ENCODE measurements at regions not wholly inside any gene's neighbourhood (a gene's known extent, or its start where the extent isn't known, plus 50 kb on each side); places are given as distances from the start of the nearest gene placed in this dataset.

GRCh38 chr2:155377266-155377680 is 678.8 kb downstream of the KCNJ3 start:
- H3K9me3 ChIP-seq = no peaks in the 10 kb centered on the region
- no peak overlapping the region for H3K27ac ChIP-seq
- no peaks in the 10 kb centered on the region for H3K36me3 ChIP-seq
- intact Hi-C loops (cut with DNase I) = no loop called here
- WGBS, 2 donors = 53 to 65% methylated on average over 5 of the region's 5 CpGs
- DNase-seq = no peak
- no peaks in the 10 kb centered on the region for H3K4me1 ChIP-seq
- peak in 3 of 6 experiments; percentile 20 to 60 (median 29) for TF ChIP-seq CTCF (IDR thresholded peaks at IDR 0.05)
- no peak for TF ChIP-seq POLR2A (IDR thresholded peaks at IDR 0.05)
- H3K27me3 ChIP-seq = no peaks in the 10 kb centered on the region
- no peak overlapping the region for H3K4me3 ChIP-seq

- Histone ChIP-seq H3K4me3 (no peak overlapping the region), H3K27me3 (no peaks in the 10 kb centered on the region), H3K27ac (no peak overlapping the region), H3K4me1 (no peaks in the 10 kb centered on the region), H3K9me3 (no peaks in the 10 kb centered on the region), H3K36me3 (no peaks in the 10 kb centered on the region)
- peak in 1 of 6 experiments; percentile 31 for TF ChIP-seq CTCF (IDR thresholded peaks at IDR 0.05)
- no peak for TF ChIP-seq POLR2A (IDR thresholded peaks at IDR 0.05)
- no peak for DNase-seq
- intact Hi-C loops (cut with DNase I) = no loop called here
- WGBS, 2 donors = 10 to 14% methylated on average over 2 of the region's 2 CpGs
Measured at GRCh38 chr2:155372969-155373368, 674.5 kb downstream of the KCNJ3 start.

- TF ChIP-seq POLR2A (IDR thresholded peaks at IDR 0.05) (no peak), CTCF (IDR thresholded peaks at IDR 0.05) (peak in 2 of 6 experiments; percentile 5 to 40)
- Histone ChIP-seq H3K27me3 (no peaks in the 10 kb centered on the region), H3K27ac (no peak overlapping the region), H3K36me3 (no peaks in the 10 kb centered on the region), H3K4me1 (no peaks in the 10 kb centered on the region), H3K9me3 (no peaks in the 10 kb centered on the region), H3K4me3 (no peak overlapping the region)
- intact Hi-C loops (cut with DNase I) = loop anchor here (10.0 kb wide), 1 partner anchor 1996 kb away; no protein-coding TSS in a partner anchor
- WGBS, 2 donors = 10 to 25% methylated on average over 1 of the region's 1 CpG
- no peak for DNase-seq
Measured at GRCh38 chr2:155368934-155369333, 670.4 kb downstream of the KCNJ3 start.

- no peaks in the 10 kb centered on the region for H3K27me3 ChIP-seq
- no peak overlapping the region for H3K27ac ChIP-seq
- WGBS, 2 donors = 83 to 93% methylated on average over 1 to 2 of the region's 3 CpGs
- H3K4me3 ChIP-seq = no peak overlapping the region
- intact Hi-C loops (cut with DNase I) = loop anchor here (10.0 kb wide), 1 partner anchor 2000 kb away; no protein-coding TSS in a partner anchor
- TF ChIP-seq CTCF (IDR thresholded peaks at IDR 0.05) = no peak
- TF ChIP-seq POLR2A (IDR thresholded peaks at IDR 0.05) = no peak
- no peaks in the 10 kb centered on the region for H3K9me3 ChIP-seq
- no peaks in the 10 kb centered on the region for H3K36me3 ChIP-seq
- DNase-seq = no peak
- H3K4me1 ChIP-seq = no peaks in the 10 kb centered on the region
Measured at GRCh38 chr2:155364766-155365165, 666.3 kb downstream of the KCNJ3 start.

- WGBS, 2 donors = 83 to 87% methylated on average over 8 of the region's 8 CpGs
- intact Hi-C loops (cut with DNase I) = loop anchor here (10.0 kb wide), 1 partner anchor 2001 kb away; no protein-coding TSS in a partner anchor
- TF ChIP-seq POLR2A (IDR thresholded peaks at IDR 0.05) (no peak), CTCF (IDR thresholded peaks at IDR 0.05) (no peak)
Measured at GRCh38 chr2:155363349-155363888, 664.9 kb downstream of the KCNJ3 start.

More at GRCh38 chr2:155363349-155363888, 664.9 kb downstream of the KCNJ3 start:
- H3K9me3 ChIP-seq = no peaks in the 10 kb centered on the region
- H3K4me3 ChIP-seq = no peak overlapping the region
- no peak overlapping the region for H3K27ac ChIP-seq
- H3K36me3 ChIP-seq = no peaks in the 10 kb centered on the region
- no peak for DNase-seq
- H3K4me1 ChIP-seq = no peaks in the 10 kb centered on the region
- H3K27me3 ChIP-seq = no peaks in the 10 kb centered on the region
